Gastroesophageal sphincter (tissue), 4 donors: ENCODE measurements at regions not wholly inside any gene's neighbourhood (a gene's known extent, or its start where the extent isn't known, plus 50 kb on each side); places are given as distances from the start of the nearest gene placed in this dataset.

Experiments
- ATAC-seq: fragments of 150-250 bp; one replicate; pipeline ENCODE4 v1.9.1; 2016; ENCODE audit warnings: mild to moderate bottlenecking, moderate library complexity
- H3K27ac ChIP-seq, 4 donors: fragments of 200-600 bp; sonication (generic) in 3 of 4; 1 replicate in 3 of 4; 2 replicates in 1 of 4; pipeline ENCODE4 v1.5.1; 2016 to 2019
- H3K27me3 ChIP-seq: fragments of 200-600 bp; sonication (generic); one replicate; pipeline ENCODE4 v1.5.1; 2019
- H3K36me3 ChIP-seq, 2 donors: fragments of 200-600 bp; sonication (generic); one replicate each; pipeline ENCODE4 v1.5.1; 2019; ENCODE audit warnings: control low read depth in 1 of 2
- H3K4me1 ChIP-seq, 3 donors: fragments of 200-600 bp; sonication (generic); 1 replicate in 2 of 3; 2 replicates in 1 of 3; pipeline ENCODE4 v1.5.1; 2016 to 2019; ENCODE audit warnings: control low read depth in 2 of 3
- H3K4me3 ChIP-seq, 2 donors: fragments of 200-600 bp; sonication (generic); one replicate each; pipeline ENCODE4 v1.5.1; 2019; ENCODE audit warnings: mild to moderate bottlenecking in 1 of 2, moderate library complexity in 1 of 2
- H3K9me3 ChIP-seq, 3 donors: fragments of 200-600 bp; sonication (generic); one replicate each; pipeline ENCODE4 v1.5.1; 2017 to 2019; ENCODE audit warnings: control low read depth in 2 of 3
- CTCF ChIP-seq, 4 experiments: fragments of 200-600 bp in 2 of 4; fragments of 450-650 bp in 2 of 4; sonication (generic) in 1 of 4; IDR thresholded peaks; one replicate each; pipeline ENCODE4 v1.5.1; 2017 to 2019; ENCODE audit warnings: antibody characterized with exemption in 4 of 4, mild to moderate bottlenecking in 2 of 4, moderate library complexity in 2 of 4
- EP300 ChIP-seq: sonication (generic); formaldehyde crosslinking; IDR thresholded peaks from one replicate; pipeline ENCODE4 v1.6.1; 2017; ENCODE audit warnings: antibody characterized with exemption, mild to moderate bottlenecking
- POLR2A ChIP-seq, 2 donors: fragments of 450-650 bp; IDR thresholded peaks; one replicate each; pipeline ENCODE4 v1.6.1; 2017; ENCODE audit warnings: antibody characterized with exemption in 2 of 2, mild to moderate bottlenecking in 2 of 2, moderate library complexity in 1 of 2
- POLR2AphosphoS5 ChIP-seq: sonication (generic); formaldehyde crosslinking; IDR thresholded peaks from one replicate; pipeline ENCODE4 v1.6.1; 2017; ENCODE audit warnings: antibody characterized with exemption
- WGBS, 2 donors: methylation state at CpG; one replicate each; pipeline ENCODE4 v1.1.5; 2018; ENCODE audit warnings: low coverage in 1 of 2; 5-methylcytosine and 5-hydroxymethylcytosine counted together

GRCh38 chr2:47269316-47270232 is 93.3 kb upstream of the CALM2 start:
- peak; percentile 93 for TF ChIP-seq POLR2AphosphoS5
- no peak for TF ChIP-seq POLR2A (IDR thresholded peaks at IDR 0.05)
- H3K4me1 ChIP-seq, result peaks cover 1 to 56% (median 21%) of the 10 kb centered on the region in 3 donors
- H3K4me3 ChIP-seq, result no peak overlapping the region
- peak; percentile 64 for ATAC-seq
- no peaks in the 10 kb centered on the region for H3K9me3 ChIP-seq
- WGBS, 2 donors, result 45 to 60% methylated on average over 2 to 4 of the region's 5 CpGs
- no peaks in the 10 kb centered on the region for H3K36me3 ChIP-seq
- no peaks in the 10 kb centered on the region for H3K27me3 ChIP-seq
- peak overlapping the region in 3 of 4 donors; percentile 60 to 69 (median 61) for H3K27ac ChIP-seq

- TF ChIP-seq CTCF (IDR thresholded peaks at IDR 0.05) (no peak), POLR2A (IDR thresholded peaks at IDR 0.05) (no peak), EP300 (no peak), POLR2AphosphoS5 (no peak)
- Histone ChIP-seq H3K27ac (no peak overlapping the region), H3K4me3 (no peak overlapping the region), H3K36me3 (no peaks in the 10 kb centered on the region), H3K9me3 (no peaks in the 10 kb centered on the region), H3K4me1 (peaks cover 0 to 37% (median 11%) of the 10 kb centered on the region in 3 donors), H3K27me3 (no peaks in the 10 kb centered on the region)
- no peak for ATAC-seq
- 94 to 95% methylated on average over 4 of the region's 5 CpGs for WGBS, 2 donors
These were observed 91.4 kb upstream of the CALM2 start for GRCh38 chr2:47267711-47268086.

GRCh38 chr2:47266939-47267710 is 90.8 kb upstream of the CALM2 start:
- H3K9me3 ChIP-seq, result no peaks in the 10 kb centered on the region
- H3K36me3 ChIP-seq, result no peaks in the 10 kb centered on the region
- no peak overlapping the region for H3K27ac ChIP-seq
- TF ChIP-seq POLR2A (IDR thresholded peaks at IDR 0.05) (no peak), POLR2AphosphoS5 (no peak), EP300 (no peak), CTCF (IDR thresholded peaks at IDR 0.05) (no peak)
- peaks cover 0 to 31% (median 7%) of the 10 kb centered on the region in 3 donors for H3K4me1 ChIP-seq
- ATAC-seq, result no peak
- no peak overlapping the region for H3K4me3 ChIP-seq
- 87 to 93% methylated on average over 5 of the region's 8 CpGs for WGBS, 2 donors
- no peaks in the 10 kb centered on the region for H3K27me3 ChIP-seq

- no peak overlapping the region for H3K27ac ChIP-seq
- no peak overlapping the region for H3K4me3 ChIP-seq
- TF ChIP-seq CTCF (IDR thresholded peaks at IDR 0.05) (no peak), EP300 (no peak), POLR2AphosphoS5 (no peak), POLR2A (IDR thresholded peaks at IDR 0.05) (no peak)
- ATAC-seq, result no peak
- H3K36me3 ChIP-seq, result no peaks in the 10 kb centered on the region
- H3K4me1 ChIP-seq, result peaks cover 0 to 25% (median 0%) of the 10 kb centered on the region in 3 donors
- no peaks in the 10 kb centered on the region for H3K27me3 ChIP-seq
- WGBS, 2 donors, result 43 to 61% methylated on average over 5 of the region's 5 CpGs
- H3K9me3 ChIP-seq, result no peaks in the 10 kb centered on the region
These were observed 89.5 kb upstream of the CALM2 start for GRCh38 chr2:47265751-47266231.

GRCh38 chr2:47265158-47265557 is 88.8 kb upstream of the CALM2 start:
- H3K27me3 ChIP-seq, result no peaks in the 10 kb centered on the region
- ATAC-seq, result no peak
- peaks cover 0 to 25% (median 0%) of the 10 kb centered on the region in 3 donors for H3K4me1 ChIP-seq
- no peak overlapping the region for H3K4me3 ChIP-seq
- TF ChIP-seq POLR2A (IDR thresholded peaks at IDR 0.05) (no peak), POLR2AphosphoS5 (no peak), CTCF (IDR thresholded peaks at IDR 0.05) (no peak), EP300 (no peak)
- no peaks in the 10 kb centered on the region for H3K36me3 ChIP-seq
- no peak overlapping the region for H3K27ac ChIP-seq
- 31 to 33% methylated on average over 1 to 8 of the region's 8 CpGs for WGBS, 2 donors
- H3K9me3 ChIP-seq, result no peaks in the 10 kb centered on the region
